Fibroblast of lung (primary cell): ENCODE measurements at regions not wholly inside any gene's neighbourhood (a gene's known extent, or its start where the extent isn't known, plus 50 kb on each side); places are given as distances from the start of the nearest gene placed in this dataset.
A peak's percentile ranks its signal among the peaks of the same experiment; 100 is the strongest.

Source experiments
- DNase-seq, 2 donors: peaks; one replicate each; pipeline versions ENCODE4 v3.0.0 to v3.0.0-alpha.2; 2010; ENCODE audit warnings: low read depth in 2 of 2
- H2AFZ ChIP-seq: 2 replicates; pipeline ENCODE4 v1.5.1; 2012; ENCODE audit warnings: low read length, control low read depth, inconsistent platforms
- H3K27ac ChIP-seq: 2 replicates; pipeline ENCODE4 v1.5.1; 2011; ENCODE audit warnings: low read length, control low read depth; ENCODE audit not compliant: insufficient read depth
- H3K27me3 ChIP-seq: 2 replicates; pipeline ENCODE4 v1.5.1; 2011; ENCODE audit warnings: mild to moderate bottlenecking, low read length; ENCODE audit not compliant: control insufficient read depth, insufficient read depth
- H3K36me3 ChIP-seq: 2 replicates; pipeline ENCODE4 v1.5.1; 2011; ENCODE audit warnings: low read length; ENCODE audit not compliant: control insufficient read depth, insufficient read depth
- H3K4me1 ChIP-seq: 2 replicates; pipeline ENCODE4 v1.5.1; 2011; ENCODE audit warnings: low read length; ENCODE audit not compliant: control insufficient read depth, insufficient read depth; ENCODE audit errors: extremely low read depth
- H3K4me2 ChIP-seq: 2 replicates; pipeline ENCODE4 v1.5.1; 2011; ENCODE audit warnings: low read length, control low read depth; ENCODE audit not compliant: insufficient read depth; ENCODE audit errors: extremely low read depth
- H3K4me3 ChIP-seq, 4 experiments: fragments of 200-600 bp in 1 of 4; sonication (generic) in 1 of 4; replicated peaks in 1 of 4; 2 replicates each; pipeline ENCODE4 v1.5.1; 2011 to 2016; ENCODE audit warnings: low read length in 4 of 4, low read depth in 3 of 4, mild to moderate bottlenecking in 3 of 4, control low read depth in 2 of 4, inconsistent platforms in 1 of 4, mixed read lengths in 1 of 4; ENCODE audit not compliant: insufficient read depth in 1 of 4; ENCODE audit errors: control extremely low read depth in 1 of 4
- H3K79me2 ChIP-seq: 2 replicates; pipeline ENCODE4 v1.5.1; 2012; ENCODE audit warnings: mild to moderate bottlenecking, low read length, inconsistent platforms; ENCODE audit not compliant: control insufficient read depth, insufficient read depth
- H3K9ac ChIP-seq: 2 replicates; pipeline ENCODE4 v1.5.1; 2011; ENCODE audit warnings: mild to moderate bottlenecking, low read length, control low read depth; ENCODE audit not compliant: insufficient read depth
- H3K9me3 ChIP-seq: 2 replicates; pipeline ENCODE4 v1.5.1; 2012; ENCODE audit warnings: low read depth, low read length; ENCODE audit not compliant: control insufficient read depth, insufficient read depth
- H4K20me1 ChIP-seq: 2 replicates; pipeline ENCODE4 v1.5.1; 2011; ENCODE audit warnings: low read length; ENCODE audit not compliant: control insufficient read depth, insufficient read depth; ENCODE audit errors: extremely low read depth
- EZH2 ChIP-seq: IDR thresholded peaks from 2 replicates; pipeline ENCODE4 v1.5.1; 2012; ENCODE audit warnings: low read length, control low read depth, mild to moderate bottlenecking; ENCODE audit errors: missing control alignments
- TF ChIP-seq, protein P1 (sequence below), 2 donors: IDR thresholded peaks in 1 of 2; conservative IDR thresholded peaks in 1 of 2; 1 replicate in 1 of 2; 2 replicates in 1 of 2; pipeline ENCODE4 v1.5.1; 2011 to 2012; ENCODE audit warnings: low read length in 2 of 2, control low read depth in 1 of 2, inconsistent platforms in 1 of 2, low read depth in 1 of 2, mild to moderate bottlenecking in 1 of 2

DNA sequence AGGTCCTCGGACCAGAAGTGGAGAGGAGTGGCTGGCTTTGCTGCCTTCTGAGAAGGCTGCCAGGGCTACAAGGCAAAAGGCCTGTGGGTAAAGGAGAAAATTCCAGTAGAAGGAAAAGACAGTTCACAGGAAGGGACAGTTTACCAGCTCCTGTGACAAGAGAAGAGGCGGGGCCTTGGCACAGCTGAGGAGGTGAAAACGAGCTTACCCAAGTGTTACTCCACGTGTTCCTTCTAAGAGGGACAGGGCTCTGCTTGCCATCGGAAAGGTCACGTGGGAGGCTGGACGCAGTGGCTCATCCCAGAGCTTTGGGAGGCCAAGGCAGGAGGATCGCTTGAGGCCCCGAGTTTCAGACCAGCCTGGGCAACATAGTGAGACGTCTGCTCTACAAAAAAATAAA, 129.4 kb upstream of the ZNF746 start:
- DNase-seq, result no peak
- Histone ChIP-seq H3K27me3 (peaks cover 18% of the 10 kb centered on the region), H3K4me3 (no peak overlapping the region), H3K36me3 (no peaks in the 10 kb centered on the region), H3K27ac (no peak overlapping the region), H3K79me2 (peaks cover 18% of the 10 kb centered on the region), H3K9ac (no peak overlapping the region), H3K4me1 (peaks cover 2% of the 10 kb centered on the region), H4K20me1 (no peaks in the 10 kb centered on the region), H3K9me3 (no peaks in the 10 kb centered on the region), H2AFZ (no peak overlapping the region), H3K4me2 (no peak overlapping the region)
- TF ChIP-seq, protein P1, sequence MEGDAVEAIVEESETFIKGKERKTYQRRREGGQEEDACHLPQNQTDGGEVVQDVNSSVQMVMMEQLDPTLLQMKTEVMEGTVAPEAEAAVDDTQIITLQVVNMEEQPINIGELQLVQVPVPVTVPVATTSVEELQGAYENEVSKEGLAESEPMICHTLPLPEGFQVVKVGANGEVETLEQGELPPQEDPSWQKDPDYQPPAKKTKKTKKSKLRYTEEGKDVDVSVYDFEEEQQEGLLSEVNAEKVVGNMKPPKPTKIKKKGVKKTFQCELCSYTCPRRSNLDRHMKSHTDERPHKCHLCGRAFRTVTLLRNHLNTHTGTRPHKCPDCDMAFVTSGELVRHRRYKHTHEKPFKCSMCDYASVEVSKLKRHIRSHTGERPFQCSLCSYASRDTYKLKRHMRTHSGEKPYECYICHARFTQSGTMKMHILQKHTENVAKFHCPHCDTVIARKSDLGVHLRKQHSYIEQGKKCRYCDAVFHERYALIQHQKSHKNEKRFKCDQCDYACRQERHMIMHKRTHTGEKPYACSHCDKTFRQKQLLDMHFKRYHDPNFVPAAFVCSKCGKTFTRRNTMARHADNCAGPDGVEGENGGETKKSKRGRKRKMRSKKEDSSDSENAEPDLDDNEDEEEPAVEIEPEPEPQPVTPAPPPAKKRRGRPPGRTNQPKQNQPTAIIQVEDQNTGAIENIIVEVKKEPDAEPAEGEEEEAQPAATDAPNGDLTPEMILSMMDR (conservative IDR thresholded peaks at IDR 0.05 in 1 of 2, IDR thresholded peaks at IDR 0.05 in 1 of 2; ENCODE audit: low read depth in 1 of 2, low read length in 2 of 2), result no peak
- TF ChIP-seq EZH2, result no peak

DNA sequence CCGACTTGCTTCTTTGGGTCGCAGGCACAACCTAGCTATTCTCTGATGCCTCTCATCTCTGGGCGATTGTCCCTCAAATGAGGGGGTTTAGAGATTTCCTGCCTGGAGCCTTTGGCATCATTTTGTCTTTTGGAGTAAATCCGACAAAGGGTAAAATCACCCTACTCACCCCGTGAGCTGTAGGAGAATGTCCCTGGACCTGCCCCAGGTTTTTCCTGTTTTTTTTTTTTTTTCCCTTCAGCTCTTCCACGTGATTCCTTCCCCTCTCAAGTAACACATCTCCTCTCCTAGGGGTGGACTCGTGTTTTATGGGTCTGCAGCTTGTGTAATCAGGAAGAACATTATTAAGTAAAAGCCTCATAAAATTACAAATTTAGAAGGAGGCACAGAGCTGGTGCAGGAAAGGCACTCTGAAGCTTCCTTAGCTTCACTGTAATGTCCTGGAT, 128.4 kb upstream of the ZNF746 start:
- DNase-seq, result peak in 1 of 2 donors; percentile 5
- H3K4me2 ChIP-seq, result no peak overlapping the region
- no peak overlapping the region for H3K4me3 ChIP-seq
- H3K27ac ChIP-seq, result no peak overlapping the region
- no peak for TF ChIP-seq EZH2
- TF ChIP-seq, protein P1 (conservative IDR thresholded peaks at IDR 0.05 in 1 of 2, IDR thresholded peaks at IDR 0.05 in 1 of 2; ENCODE audit: low read depth in 1 of 2, low read length in 2 of 2), result no peak
- peaks cover 9% of the 10 kb centered on the region for H3K27me3 ChIP-seq
- H4K20me1 ChIP-seq, result no peaks in the 10 kb centered on the region
- H3K4me1 ChIP-seq, result peaks cover 2% of the 10 kb centered on the region
- H3K9ac ChIP-seq, result no peak overlapping the region
- no peak overlapping the region for H2AFZ ChIP-seq
- H3K36me3 ChIP-seq, result peaks cover under 1% of the 10 kb centered on the region
- H3K9me3 ChIP-seq, result no peaks in the 10 kb centered on the region
- peaks cover 23% of the 10 kb centered on the region for H3K79me2 ChIP-seq

DNA sequence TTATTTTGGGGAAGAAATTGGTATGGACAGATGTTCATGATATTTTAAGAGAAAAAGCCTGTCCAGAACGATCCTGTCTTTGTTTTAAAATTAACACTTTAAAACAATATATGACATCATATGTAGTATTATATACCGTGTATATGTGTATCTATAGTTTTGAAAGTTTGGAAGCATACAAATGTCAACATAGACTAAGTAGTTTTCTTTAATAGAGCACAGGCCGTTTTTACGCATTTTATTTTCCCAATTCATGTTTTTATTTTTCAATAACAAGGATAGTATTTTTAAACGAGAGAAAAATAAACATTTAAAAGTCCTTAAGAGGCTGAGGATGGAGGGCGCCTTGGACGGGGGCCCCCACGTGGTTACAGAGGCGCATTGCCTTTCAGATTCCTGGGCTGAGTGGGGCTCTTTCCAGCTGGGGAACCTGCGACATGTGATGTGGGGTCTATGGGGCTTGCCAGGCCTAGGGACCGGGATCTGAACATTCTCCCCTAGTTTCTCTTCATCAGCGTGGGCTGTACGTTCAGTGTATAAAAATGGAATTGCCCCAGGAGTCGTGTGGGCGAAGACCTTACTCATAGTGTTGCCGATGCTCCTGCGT, 127.8 kb upstream of the ZNF746 start:
- Histone ChIP-seq H3K36me3 (peaks cover 4% of the 10 kb centered on the region), H3K79me2 (peaks cover 26% of the 10 kb centered on the region), H3K9ac (no peak overlapping the region), H3K4me3 (peak overlapping the region in 3 of 4 experiments; percentile 55 to 82 (median 67)), H3K27ac (no peak overlapping the region), H2AFZ (peak overlapping the region; percentile 91), H3K9me3 (no peaks in the 10 kb centered on the region), H3K4me1 (peaks cover 2% of the 10 kb centered on the region), H3K27me3 (peaks cover 5% of the 10 kb centered on the region), H3K4me2 (peak overlapping the region; percentile 99), H4K20me1 (no peaks in the 10 kb centered on the region)
- peak; percentile 50 to 65 for DNase-seq
- no peak for TF ChIP-seq EZH2
- TF ChIP-seq, protein P1 (conservative IDR thresholded peaks at IDR 0.05 in 1 of 2, IDR thresholded peaks at IDR 0.05 in 1 of 2; ENCODE audit: low read depth in 1 of 2, low read length in 2 of 2), result peak; percentile 65 to 74
